GM18505 (cell line): ENCODE measurements at regions not wholly inside any gene's neighbourhood (a gene's known extent, or its start where the extent isn't known, plus 50 kb on each side); places are given as distances from the start of the nearest gene placed in this dataset.

ENCODE experiments used
- ATAC-seq: cut with Tn5 transposase; IDR thresholded peaks from one replicate; pipeline ENCODE4 v1.9.1; 2021; ENCODE audit not compliant: unreplicated experiment
- POLR2A ChIP-seq: IDR thresholded peaks from 4 replicates; pipeline ENCODE4 v1.6.1; 2011; ENCODE audit warnings: borderline replicate concordance; ENCODE audit not compliant: insufficient read depth, insufficient read length; ENCODE audit errors: extremely low read depth

DNA sequence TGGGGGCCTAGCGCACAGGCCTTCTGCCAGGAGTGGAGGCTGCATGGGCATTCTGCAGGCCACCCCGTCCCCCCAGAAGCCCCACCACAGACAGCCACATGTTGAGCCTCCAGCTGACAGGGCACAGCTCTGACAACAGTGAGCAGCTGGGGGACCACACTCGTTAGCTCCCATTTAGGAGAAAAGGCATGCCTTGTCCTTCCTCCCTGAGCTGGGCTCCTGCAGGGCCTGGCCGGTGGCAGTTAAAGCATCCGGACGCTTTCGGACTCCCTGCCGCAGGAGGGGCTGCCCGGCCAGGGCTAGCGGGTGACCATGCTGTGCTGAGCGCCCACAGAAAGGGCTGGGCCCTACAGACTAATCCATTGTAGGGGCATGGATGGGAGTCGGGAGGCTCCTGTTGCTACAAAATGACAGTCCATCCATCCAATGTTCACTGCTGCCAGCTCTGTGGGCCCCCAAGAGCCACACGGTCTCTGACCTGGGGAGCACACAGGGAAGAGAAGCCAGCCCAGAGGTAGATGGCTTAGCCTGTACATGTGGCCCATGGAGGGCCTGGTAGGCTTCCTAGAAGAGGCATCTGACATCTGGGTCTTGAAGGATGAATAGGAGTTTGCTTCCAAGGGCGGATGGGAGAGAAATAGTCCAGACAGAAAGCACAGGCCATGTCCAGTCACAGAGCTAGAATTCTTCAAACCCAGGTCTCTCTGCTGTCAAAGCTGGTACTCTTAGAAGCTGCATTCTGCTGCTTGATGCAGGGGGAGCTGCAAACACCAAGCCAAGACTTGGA, 116.5 kb upstream of the VSTM2B start:
- no peak for TF ChIP-seq POLR2A
- no peak for ATAC-seq

DNA sequence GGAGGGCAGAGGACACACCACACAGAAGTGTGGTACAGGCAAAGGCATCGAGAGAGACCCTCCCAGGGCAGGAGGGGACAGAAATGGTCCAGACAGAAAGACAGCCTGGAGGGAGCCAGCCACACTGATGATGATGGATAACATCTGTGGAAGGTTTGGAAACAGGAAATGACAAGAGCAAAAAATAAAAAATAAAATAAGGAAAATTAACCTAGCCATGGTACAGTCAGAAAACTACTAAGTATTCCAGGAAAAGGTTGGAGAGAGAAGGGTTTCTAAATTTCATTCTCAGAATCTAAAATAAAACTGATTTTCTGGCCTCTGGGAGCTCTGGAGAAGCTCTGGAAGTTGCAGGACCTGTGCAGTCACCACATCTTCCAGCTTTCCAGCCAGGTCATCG, 115.2 kb upstream of the VSTM2B start:
- TF ChIP-seq POLR2A, result no peak
- no peak for ATAC-seq

DNA sequence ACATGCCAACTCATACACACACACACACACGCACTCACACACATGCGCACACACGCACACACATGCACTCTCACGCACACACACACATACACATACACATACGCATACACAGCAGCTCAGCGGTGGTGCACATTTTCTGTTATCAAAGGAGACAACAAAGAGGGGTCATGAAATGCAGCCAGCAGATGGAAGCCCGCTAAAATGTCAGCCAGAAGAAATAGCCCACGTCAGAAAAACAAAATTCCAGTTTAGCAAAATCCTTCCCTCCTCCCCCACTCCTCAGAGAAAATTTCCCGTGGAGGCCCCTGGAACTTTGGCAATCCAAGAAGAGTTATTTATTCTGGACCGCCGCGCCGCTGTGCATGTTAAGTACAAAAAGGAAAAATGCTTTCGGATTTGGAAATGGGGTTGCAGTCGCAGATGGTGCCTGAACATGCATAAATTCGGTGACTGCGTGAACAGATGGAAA, 114.6 kb upstream of the VSTM2B start:
- no peak for ATAC-seq
- no peak for TF ChIP-seq POLR2A

DNA sequence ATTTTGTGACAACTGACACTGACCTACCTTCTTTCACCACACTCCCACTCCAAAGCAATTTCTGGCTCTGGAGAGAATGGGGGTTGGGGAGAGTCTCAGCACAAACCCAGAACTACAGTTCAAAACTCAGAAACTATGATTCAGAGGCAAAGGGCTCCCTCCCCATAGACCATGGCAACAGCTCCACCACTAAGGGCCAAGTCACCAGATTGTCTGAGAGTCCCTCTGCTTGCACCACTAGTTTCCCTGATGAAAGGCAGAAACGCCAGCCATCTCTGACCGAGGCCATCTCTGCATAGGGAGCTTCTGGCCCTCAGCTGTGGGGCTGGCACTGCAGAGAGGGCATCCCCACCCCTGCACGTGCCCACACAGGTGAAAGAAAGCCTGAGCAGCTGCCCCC, 112.4 kb upstream of the VSTM2B start:
- no peak for TF ChIP-seq POLR2A
- ATAC-seq, result no peak

DNA sequence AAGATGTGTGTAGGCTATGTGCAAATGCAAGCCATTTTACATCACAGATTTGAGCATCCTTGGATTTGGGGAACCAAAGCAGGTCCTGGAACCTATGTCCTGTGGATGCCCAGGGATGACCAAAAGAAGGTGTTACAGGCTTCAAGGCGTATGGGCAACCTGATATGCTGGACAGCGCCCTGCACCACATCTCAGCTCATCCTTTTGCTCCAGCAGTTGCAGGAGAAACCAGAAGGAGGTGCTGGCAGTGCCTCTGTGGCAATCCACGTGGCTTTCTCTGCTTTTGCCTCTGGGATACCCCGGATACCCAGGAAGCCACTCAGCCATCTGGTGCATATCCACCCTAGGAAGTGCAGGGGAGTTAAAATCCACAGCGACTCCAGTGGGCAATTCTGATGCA, 110.3 kb upstream of the VSTM2B start:
- no peak for TF ChIP-seq POLR2A
- no peak for ATAC-seq

DNA sequence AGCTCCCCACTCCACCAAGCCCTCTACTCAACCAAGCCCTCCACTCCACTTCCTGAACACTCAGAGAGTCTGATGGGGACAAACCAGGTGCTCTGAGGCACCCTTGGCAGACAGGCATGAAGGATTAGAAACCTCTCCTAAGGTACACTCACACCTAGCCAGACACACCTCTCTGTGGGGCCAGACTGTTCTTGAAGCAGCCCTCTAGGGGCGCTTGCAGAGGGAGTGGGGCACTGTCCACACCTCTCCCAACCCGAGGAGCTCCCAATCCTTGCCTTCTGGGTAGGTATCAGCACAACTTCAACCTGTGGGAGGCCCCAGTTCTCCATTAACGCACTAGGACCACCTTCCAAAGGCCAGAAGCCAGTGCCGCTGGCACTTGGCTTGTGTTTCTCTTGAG, 108.7 kb upstream of the VSTM2B start:
- no peak for ATAC-seq
- TF ChIP-seq POLR2A, result no peak

DNA sequence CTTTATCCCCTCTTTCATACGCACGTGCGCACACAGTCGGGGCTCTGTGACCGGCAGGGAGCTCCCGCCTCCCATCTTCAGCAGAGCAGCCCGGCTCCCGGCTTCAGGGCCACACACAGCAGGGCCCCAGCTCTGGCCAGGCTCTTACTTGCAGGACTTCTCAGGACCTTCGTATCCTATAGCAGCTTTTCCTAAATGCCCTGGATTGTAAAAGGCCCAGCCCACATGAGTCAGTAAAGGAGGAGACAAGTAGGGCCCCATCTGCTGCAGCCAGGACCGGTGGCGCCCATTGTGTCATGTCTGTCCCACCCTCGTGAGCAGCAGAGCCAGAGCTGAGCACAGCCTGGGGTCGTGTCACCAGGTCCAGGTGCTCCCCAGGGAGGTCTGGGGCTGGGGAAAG, 107.6 kb upstream of the VSTM2B start:
- no peak for TF ChIP-seq POLR2A
- ATAC-seq, result no peak

DNA sequence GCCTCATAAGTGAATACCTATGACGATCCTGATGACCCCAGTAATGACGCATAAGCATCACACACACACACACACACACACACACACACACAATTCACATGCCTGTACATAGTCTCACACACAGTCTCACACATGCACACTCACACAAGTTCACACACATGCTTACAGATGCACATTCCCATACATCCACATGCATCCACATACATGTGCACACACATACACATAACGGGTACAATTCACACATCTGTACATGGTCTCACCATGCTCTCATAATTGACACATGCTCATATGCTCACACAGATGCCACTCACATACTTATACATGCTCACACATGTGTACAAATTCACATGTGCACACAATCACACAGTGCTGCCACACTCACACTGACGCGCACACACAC, 105.7 kb upstream of the VSTM2B start:
- no peak for TF ChIP-seq POLR2A
- ATAC-seq, result no peak

DNA sequence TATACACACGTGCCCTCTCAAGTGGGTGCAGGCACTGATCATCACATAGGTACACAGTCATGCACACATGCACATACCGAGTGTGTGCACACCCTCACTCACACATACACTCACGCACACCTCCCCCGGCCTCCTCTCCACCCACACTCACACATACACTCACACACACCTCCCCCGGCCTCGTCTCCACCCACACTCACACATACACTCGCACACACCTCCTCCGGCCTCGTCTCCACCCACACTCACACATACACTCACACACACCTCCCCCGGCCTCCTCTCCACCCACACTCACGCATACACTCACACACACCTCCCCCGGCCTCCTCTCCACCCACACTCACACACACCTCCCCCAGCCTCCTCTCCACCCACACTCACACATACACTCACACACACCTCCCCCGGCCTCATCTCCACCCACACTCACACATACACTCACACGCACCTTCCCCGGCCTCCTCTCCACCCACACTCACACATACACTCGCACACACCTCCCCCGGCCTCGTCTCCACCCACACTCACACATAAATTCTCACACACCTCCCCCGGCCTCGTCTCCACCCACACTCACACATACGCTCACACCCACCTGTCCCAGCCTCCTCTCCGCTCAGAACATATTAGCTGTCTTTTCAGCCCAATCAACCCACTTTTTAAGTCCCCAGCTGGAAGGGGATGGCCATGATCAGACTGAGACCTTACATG, 105.2 kb upstream of the VSTM2B start:
- TF ChIP-seq POLR2A, result no peak
- ATAC-seq, result no peak

DNA sequence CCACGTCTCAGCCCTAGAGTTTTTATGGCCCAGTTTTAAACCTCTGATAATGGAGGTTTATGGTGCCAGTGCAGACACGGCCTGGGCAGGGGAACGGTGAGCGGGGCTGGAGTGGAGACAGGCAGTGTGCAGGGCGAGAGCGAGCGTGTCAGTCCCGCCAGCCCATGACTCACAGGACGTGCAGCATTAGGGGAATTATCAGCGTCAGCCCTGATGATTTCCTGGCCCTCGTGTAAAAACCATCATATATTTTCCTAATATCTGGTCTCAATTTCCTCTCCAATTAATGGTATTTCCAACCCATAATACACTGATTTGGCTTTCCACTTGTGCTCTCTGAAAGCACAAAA, 104.6 kb upstream of the VSTM2B start:
- TF ChIP-seq POLR2A, result no peak
- no peak for ATAC-seq

DNA sequence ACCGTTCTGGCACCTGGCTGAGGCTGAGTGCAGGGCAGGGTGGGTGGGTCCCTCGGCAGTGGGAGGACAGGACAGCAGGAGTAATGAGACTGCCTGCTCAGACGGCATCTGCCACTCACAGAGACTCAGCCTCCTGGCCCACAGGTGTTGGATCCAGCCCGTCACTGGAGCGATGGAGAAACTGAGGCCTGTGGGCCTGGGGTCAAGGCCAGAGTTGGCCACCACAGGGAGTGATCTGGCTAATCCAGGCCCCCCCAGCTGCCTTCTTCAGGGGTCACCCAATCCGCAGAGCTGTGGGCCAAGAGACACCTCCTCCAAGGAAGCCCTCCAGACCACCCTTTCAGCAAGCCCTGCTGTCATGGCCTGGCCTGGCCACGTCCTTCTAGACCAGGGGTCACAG, 103.7 kb upstream of the VSTM2B start:
- no peak for ATAC-seq

DNA sequence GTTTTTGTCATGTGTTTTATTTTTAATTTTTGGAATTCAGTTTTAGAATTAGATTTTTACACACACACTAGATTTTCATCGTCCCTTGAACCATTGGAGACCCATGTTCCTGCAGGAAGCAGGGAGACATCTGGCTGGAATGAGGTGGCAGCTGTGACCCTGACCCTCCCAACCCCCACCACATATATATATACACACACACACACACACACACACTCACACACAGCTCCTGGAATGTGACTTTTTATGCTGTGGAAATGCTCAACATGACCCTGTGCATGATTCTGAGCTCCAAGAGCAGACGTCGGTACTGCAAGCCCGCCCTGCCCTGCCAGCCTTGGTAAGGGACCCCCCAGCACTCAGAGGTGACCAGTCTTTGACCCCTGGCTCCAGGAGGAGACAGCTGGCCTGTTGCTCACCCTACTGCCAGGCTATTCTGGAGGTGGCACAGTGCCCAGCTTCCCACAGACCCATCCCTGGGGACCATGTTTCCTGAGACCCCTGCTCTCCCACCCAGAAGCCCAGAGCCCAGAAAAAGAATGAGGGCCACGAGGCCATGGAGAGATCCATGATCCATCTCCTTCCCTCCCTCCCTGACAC, 103.2 kb upstream of the VSTM2B start:
- TF ChIP-seq POLR2A, result no peak
- no peak for ATAC-seq

More for the DNA sequence above, 103.7 kb upstream of the VSTM2B start:
- no peak for TF ChIP-seq POLR2A

DNA sequence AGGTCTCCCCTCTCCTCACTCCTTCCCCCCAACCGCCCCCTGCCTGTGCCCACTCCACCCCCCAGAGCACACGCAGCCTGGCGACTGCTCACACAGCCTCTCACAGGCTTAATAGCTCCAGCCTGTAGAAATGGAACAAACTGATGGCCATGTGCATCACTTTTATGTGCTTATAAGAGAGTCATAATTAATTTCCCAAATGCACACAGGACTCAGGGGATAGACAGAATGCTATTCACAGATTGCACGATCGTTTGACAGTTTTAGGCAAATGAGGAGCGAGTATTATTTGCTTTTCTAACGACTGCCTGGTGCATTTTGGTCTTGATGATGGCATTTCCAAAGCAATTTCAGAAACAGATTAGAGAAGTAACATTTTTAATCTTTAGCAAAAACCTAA, 97.7 kb upstream of the VSTM2B start:
- ATAC-seq, result no peak
- no peak for TF ChIP-seq POLR2A

DNA sequence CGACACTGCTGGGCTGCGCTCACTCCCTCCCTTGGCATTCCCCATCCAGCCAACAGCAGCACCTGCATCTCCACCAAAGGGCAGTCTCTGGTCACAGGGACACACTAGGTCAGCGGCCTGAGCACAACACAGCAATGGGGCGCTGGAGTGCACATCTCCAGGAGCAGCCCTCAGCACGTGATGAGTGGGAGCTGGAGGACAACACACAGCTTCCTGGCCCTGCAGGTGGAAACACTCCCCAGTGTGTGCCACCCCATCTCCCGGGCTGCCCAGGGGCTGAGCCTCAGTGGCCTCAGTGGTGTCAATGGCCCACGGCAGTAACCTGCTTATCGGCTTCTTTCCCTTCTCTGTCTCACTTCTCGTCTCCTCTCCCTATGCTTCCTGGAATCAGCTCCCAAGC, 96.8 kb upstream of the VSTM2B start:
- TF ChIP-seq POLR2A, result no peak

More for the DNA sequence above, 96.8 kb upstream of the VSTM2B start:
- ATAC-seq, result no peak
